ENCODE measurements at regions not wholly inside any gene's neighbourhood (a gene's known extent, or its start where the extent isn't known, plus 50 kb on each side); places are given as distances from the start of the nearest gene placed in this dataset.

DNA sequence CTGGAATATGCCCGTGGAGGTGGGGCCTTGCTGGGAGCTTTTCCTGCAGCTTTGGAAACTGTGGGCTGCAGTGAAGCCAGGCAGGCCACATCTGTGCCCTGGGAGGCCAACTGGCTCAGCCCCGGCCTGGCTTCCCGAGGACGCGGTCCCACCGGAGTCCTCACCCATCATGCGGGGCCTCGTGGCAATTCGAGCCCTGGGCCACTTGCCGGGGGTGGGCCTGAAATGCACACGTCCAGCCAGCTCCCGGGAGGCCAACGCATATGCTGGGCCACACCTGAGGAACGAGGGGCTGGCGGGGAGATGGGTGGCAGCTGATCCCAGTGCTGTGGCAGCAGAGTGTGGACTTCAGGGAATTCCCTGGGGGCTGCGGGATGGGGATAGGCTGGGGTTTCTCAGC is 172.4 kb upstream of the GSE1 start:
- WGBS (ENCODE audit: low lambda C conversion rate, missing lambda C conversion rate), result 95% methylated on average over 15 of the region's 16 CpGs

DNA sequence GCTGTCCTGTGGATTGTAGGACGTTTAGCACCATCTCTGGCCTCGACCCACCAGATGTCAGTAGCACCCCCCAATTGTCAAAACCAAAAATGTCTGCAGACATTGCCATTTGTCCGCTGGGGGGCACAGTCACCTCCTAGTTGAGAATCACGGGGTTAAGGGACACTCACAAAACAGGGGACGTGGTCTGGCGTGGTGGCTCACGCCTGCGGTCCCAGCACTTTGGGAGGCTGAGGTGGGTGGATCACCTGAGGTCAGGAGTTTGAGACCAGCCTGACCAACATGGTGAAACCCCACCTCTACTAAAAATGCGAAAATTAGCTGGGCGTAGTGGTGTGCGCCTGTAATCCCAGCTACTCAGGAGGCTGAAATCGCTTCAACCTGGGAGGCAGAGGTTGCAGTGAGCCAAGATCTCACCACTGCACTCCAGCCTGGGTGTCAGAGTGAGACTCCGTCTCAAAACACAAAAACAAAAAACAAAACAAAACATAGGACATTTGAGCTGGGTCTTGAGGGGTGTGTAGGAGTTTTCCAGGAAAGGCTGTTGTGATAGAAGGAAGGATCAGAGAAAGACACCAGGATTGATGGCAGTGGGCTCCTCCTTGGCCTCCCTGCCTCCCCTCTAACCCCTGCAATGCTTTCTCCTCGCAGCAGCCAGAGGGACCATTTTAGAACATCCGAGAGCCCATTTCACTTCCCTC is 171.8 kb upstream of the GSE1 start:
- Histone ChIP-seq H3K36me3 (replicated peaks; ENCODE audit: insufficient read depth, low read depth) (no peaks in the 10 kb centered on the region), H2AFZ (no peak overlapping the region), H3K79me2 (no peaks in the 10 kb centered on the region), H3K27ac (no peak overlapping the region), H3K9me3 (ENCODE audit: low read depth) (no peaks in the 10 kb centered on the region), H3K4me2 (no peak overlapping the region), H4K20me1 (ENCODE audit: insufficient read depth, poor library complexity, severe bottlenecking) (no peaks in the 10 kb centered on the region), H3K4me1 (ENCODE audit: insufficient read depth) (peaks cover 42% of the 10 kb centered on the region), H3K4me3 (no peak overlapping the region), H3K9me2 (replicated peaks; ENCODE audit: insufficient read depth) (no peaks in the 10 kb centered on the region), H3K27me3 (no peaks in the 10 kb centered on the region)
- no peak for TF ChIP-seq CTCF (IDR thresholded peaks at IDR 0.05; ENCODE audit: poor library complexity)
- TF ChIP-seq EZH2 (IDR thresholded peaks at IDR 0.05; ENCODE audit: borderline replicate concordance), result no peak
- TF ChIP-seq EZH2phosphoT487 (IDR thresholded peaks at IDR 0.05; ENCODE audit: low read depth, severe bottlenecking, unreplicated experiment), result no peak
- 95% methylated on average over 15 of the region's 15 CpGs for WGBS (ENCODE audit: low lambda C conversion rate, missing lambda C conversion rate)
- DNase-seq (ENCODE audit: low spot score), result no peak

More for the DNA sequence above, 172.4 kb upstream of the GSE1 start:
- H3K4me1 ChIP-seq (ENCODE audit: insufficient read depth), result peaks cover 43% of the 10 kb centered on the region
- H3K79me2 ChIP-seq, result no peaks in the 10 kb centered on the region
- no peaks in the 10 kb centered on the region for H3K36me3 ChIP-seq (replicated peaks; ENCODE audit: insufficient read depth, low read depth)
- H4K20me1 ChIP-seq (ENCODE audit: insufficient read depth, poor library complexity, severe bottlenecking), result no peaks in the 10 kb centered on the region
- H3K9me2 ChIP-seq (replicated peaks; ENCODE audit: insufficient read depth), result no peaks in the 10 kb centered on the region
- H3K27me3 ChIP-seq, result no peaks in the 10 kb centered on the region
- no peak overlapping the region for H3K4me2 ChIP-seq
- TF ChIP-seq CTCF (IDR thresholded peaks at IDR 0.05; ENCODE audit: poor library complexity), result no peak
- TF ChIP-seq EZH2 (IDR thresholded peaks at IDR 0.05; ENCODE audit: borderline replicate concordance), result no peak
- TF ChIP-seq EZH2phosphoT487 (IDR thresholded peaks at IDR 0.05; ENCODE audit: low read depth, severe bottlenecking, unreplicated experiment), result no peak
- no peak overlapping the region for H3K27ac ChIP-seq
- no peak overlapping the region for H2AFZ ChIP-seq
- H3K9me3 ChIP-seq (ENCODE audit: low read depth), result no peaks in the 10 kb centered on the region
- no peak overlapping the region for H3K4me3 ChIP-seq
- DNase-seq (ENCODE audit: low spot score), result no peak

- no peak overlapping the region for H3K27ac ChIP-seq
- H3K4me2 ChIP-seq, result no peak overlapping the region
- H3K9me3 ChIP-seq (ENCODE audit: low read depth), result no peaks in the 10 kb centered on the region
- TF ChIP-seq EZH2 (IDR thresholded peaks at IDR 0.05; ENCODE audit: borderline replicate concordance), result no peak
- TF ChIP-seq CTCF (IDR thresholded peaks at IDR 0.05; ENCODE audit: poor library complexity), result no peak
- H4K20me1 ChIP-seq (ENCODE audit: insufficient read depth, poor library complexity, severe bottlenecking), result no peaks in the 10 kb centered on the region
- H3K27me3 ChIP-seq, result no peaks in the 10 kb centered on the region
- no peaks in the 10 kb centered on the region for H3K36me3 ChIP-seq (replicated peaks; ENCODE audit: insufficient read depth, low read depth)
- no peak overlapping the region for H2AFZ ChIP-seq
- no peaks in the 10 kb centered on the region for H3K79me2 ChIP-seq
- H3K4me3 ChIP-seq, result no peak overlapping the region
- peaks cover 34% of the 10 kb centered on the region for H3K4me1 ChIP-seq (ENCODE audit: insufficient read depth)
- no peaks in the 10 kb centered on the region for H3K9me2 ChIP-seq (replicated peaks; ENCODE audit: insufficient read depth)
- 96% methylated on average over 12 of the region's 12 CpGs for WGBS (ENCODE audit: low lambda C conversion rate, missing lambda C conversion rate)
- DNase-seq (ENCODE audit: low spot score), result no peak
Measured at GRCh38 chr16:85441890-85442670, 171.0 kb upstream of the GSE1 start.

All from hepatocyte (in vitro differentiated cells).